ENCODE measurements at regions not wholly inside any gene's neighbourhood (a gene's known extent, or its start where the extent isn't known, plus 50 kb on each side); places are given as distances from the start of the nearest gene placed in this dataset.

GRCh38 chr21:39110431-39110830 lies 72.8 kb downstream of the PSMG1 start:
- H3K4me3 Mint-ChIP-seq, result no peak overlapping the region
- H3K27me3 Mint-ChIP-seq, result peaks cover 34 to 47% of the 10 kb centered on the region in 2 donors
- ATAC-seq (replicated peaks), result no peak
- no peak overlapping the region for H3K27ac Mint-ChIP-seq
- H3K36me3 Mint-ChIP-seq (ENCODE audit: insufficient read depth), result no peaks in the 10 kb centered on the region
- H3K4me1 Mint-ChIP-seq (ENCODE audit: low read depth in 2 of 2), result no peaks in the 10 kb centered on the region
- no peak for DNase-seq
- H3K9me3 Mint-ChIP-seq, result no peaks in the 10 kb centered on the region

GRCh38 chr21:39109596-39110210 lies 73.5 kb downstream of the PSMG1 start:
- Mint-ChIP-seq H3K36me3 (ENCODE audit: insufficient read depth) (no peaks in the 10 kb centered on the region), H3K4me3 (no peak overlapping the region), H3K9me3 (no peaks in the 10 kb centered on the region), H3K27me3 (peaks cover 38 to 41% of the 10 kb centered on the region in 2 donors), H3K27ac (no peak overlapping the region), H3K4me1 (ENCODE audit: low read depth in 2 of 2) (no peaks in the 10 kb centered on the region)
- DNase-seq (no peak), ATAC-seq (replicated peaks) (no peak)

- Mint-ChIP-seq H3K4me3 (no peak overlapping the region), H3K27me3 (peaks cover 42 to 45% of the 10 kb centered on the region in 2 donors)
- ATAC-seq (replicated peaks), result no peak
These were observed 74.1 kb downstream of the PSMG1 start for GRCh38 chr21:39109163-39109530.

GRCh38 chr21:39108291-39109162 lies 74.7 kb downstream of the PSMG1 start:
- Mint-ChIP-seq H3K27ac (no peak overlapping the region), H3K27me3 (peaks cover 48 to 51% of the 10 kb centered on the region in 2 donors), H3K4me3 (no peak overlapping the region), H3K9me3 (no peaks in the 10 kb centered on the region), H3K4me1 (ENCODE audit: low read depth in 2 of 2) (no peaks in the 10 kb centered on the region), H3K36me3 (ENCODE audit: insufficient read depth) (no peaks in the 10 kb centered on the region)
- no peak for ATAC-seq (replicated peaks)
- no peak for DNase-seq

More at GRCh38 chr21:39109163-39109530, 74.1 kb downstream of the PSMG1 start:
- no peaks in the 10 kb centered on the region for H3K36me3 Mint-ChIP-seq (ENCODE audit: insufficient read depth)
- no peak for DNase-seq
- H3K27ac Mint-ChIP-seq, result no peak overlapping the region
- no peaks in the 10 kb centered on the region for H3K4me1 Mint-ChIP-seq (ENCODE audit: low read depth in 2 of 2)
- no peaks in the 10 kb centered on the region for H3K9me3 Mint-ChIP-seq

- no peak for DNase-seq
- no peaks in the 10 kb centered on the region for H3K4me1 Mint-ChIP-seq (ENCODE audit: low read depth in 2 of 2)
- H3K4me3 Mint-ChIP-seq, result no peak overlapping the region
- ATAC-seq (replicated peaks), result no peak
- no peaks in the 10 kb centered on the region for H3K36me3 Mint-ChIP-seq (ENCODE audit: insufficient read depth)
- no peaks in the 10 kb centered on the region for H3K9me3 Mint-ChIP-seq
- H3K27ac Mint-ChIP-seq, result no peak overlapping the region
- peaks cover 56 to 59% of the 10 kb centered on the region in 2 donors for H3K27me3 Mint-ChIP-seq
These were observed 75.5 kb downstream of the PSMG1 start for GRCh38 chr21:39107739-39108138.

- H3K27ac Mint-ChIP-seq, result no peak overlapping the region
- no peaks in the 10 kb centered on the region for H3K9me3 Mint-ChIP-seq
- DNase-seq (no peak), ATAC-seq (replicated peaks) (no peak)
- H3K36me3 Mint-ChIP-seq (ENCODE audit: insufficient read depth), result no peaks in the 10 kb centered on the region
- H3K27me3 Mint-ChIP-seq, result peaks cover 56 to 61% of the 10 kb centered on the region in 2 donors
- H3K4me1 Mint-ChIP-seq (ENCODE audit: low read depth in 2 of 2), result no peaks in the 10 kb centered on the region
- no peak overlapping the region for H3K4me3 Mint-ChIP-seq
These were observed 76.3 kb downstream of the PSMG1 start for GRCh38 chr21:39106881-39107462.

- ATAC-seq (replicated peaks) (no peak), DNase-seq (no peak)
- Mint-ChIP-seq H3K27ac (no peak overlapping the region), H3K36me3 (ENCODE audit: insufficient read depth) (no peaks in the 10 kb centered on the region), H3K27me3 (peaks cover 61 to 65% of the 10 kb centered on the region in 2 donors), H3K4me3 (no peak overlapping the region), H3K9me3 (no peaks in the 10 kb centered on the region), H3K4me1 (ENCODE audit: low read depth in 2 of 2) (no peaks in the 10 kb centered on the region)
These were observed 77.4 kb downstream of the PSMG1 start for GRCh38 chr21:39105836-39106235.

- Mint-ChIP-seq H3K27ac (no peak overlapping the region), H3K4me3 (no peak overlapping the region), H3K36me3 (ENCODE audit: insufficient read depth) (no peaks in the 10 kb centered on the region), H3K4me1 (ENCODE audit: low read depth in 2 of 2) (no peaks in the 10 kb centered on the region), H3K27me3 (peaks cover 61 to 67% of the 10 kb centered on the region in 2 donors), H3K9me3 (no peaks in the 10 kb centered on the region)
- ATAC-seq (replicated peaks) (no peak), DNase-seq (no peak)
These were observed 77.9 kb downstream of the PSMG1 start for GRCh38 chr21:39105341-39105765.

GRCh38 chr21:39104911-39105310 lies 78.3 kb downstream of the PSMG1 start:
- no peaks in the 10 kb centered on the region for H3K4me1 Mint-ChIP-seq (ENCODE audit: low read depth in 2 of 2)
- H3K9me3 Mint-ChIP-seq, result no peaks in the 10 kb centered on the region
- DNase-seq (no peak), ATAC-seq (replicated peaks) (no peak)
- peaks cover 58 to 68% of the 10 kb centered on the region in 2 donors for H3K27me3 Mint-ChIP-seq
- no peaks in the 10 kb centered on the region for H3K36me3 Mint-ChIP-seq (ENCODE audit: insufficient read depth)
- no peak overlapping the region for H3K4me3 Mint-ChIP-seq
- H3K27ac Mint-ChIP-seq, result no peak overlapping the region

GRCh38 chr21:39103689-39104088 lies 79.6 kb downstream of the PSMG1 start:
- no peak for ATAC-seq (replicated peaks)
- no peaks in the 10 kb centered on the region for H3K9me3 Mint-ChIP-seq
- no peak overlapping the region for H3K4me3 Mint-ChIP-seq
- no peak overlapping the region for H3K27ac Mint-ChIP-seq
- H3K36me3 Mint-ChIP-seq (ENCODE audit: insufficient read depth), result no peaks in the 10 kb centered on the region
- H3K4me1 Mint-ChIP-seq (ENCODE audit: low read depth in 2 of 2), result no peaks in the 10 kb centered on the region
- H3K27me3 Mint-ChIP-seq, result peaks cover 46 to 60% of the 10 kb centered on the region in 2 donors
- no peak for DNase-seq

GRCh38 chr21:39099859-39100258 lies 83.4 kb downstream of the PSMG1 start:
- DNase-seq, result no peak
- Mint-ChIP-seq H3K9me3 (no peaks in the 10 kb centered on the region), H3K36me3 (ENCODE audit: insufficient read depth) (peaks cover 3% of the 10 kb centered on the region), H3K4me3 (no peak overlapping the region), H3K27ac (no peak overlapping the region), H3K27me3 (peaks cover 30 to 35% of the 10 kb centered on the region in 2 donors), H3K4me1 (ENCODE audit: low read depth in 2 of 2) (no peaks in the 10 kb centered on the region)
- no peak for ATAC-seq (replicated peaks)

- ATAC-seq (replicated peaks), result no peak
- H3K27me3 Mint-ChIP-seq, result peaks cover 27% of the 10 kb centered on the region in 2 donors
- H3K36me3 Mint-ChIP-seq (ENCODE audit: insufficient read depth), result peaks cover 3% of the 10 kb centered on the region
- no peaks in the 10 kb centered on the region for H3K4me1 Mint-ChIP-seq (ENCODE audit: low read depth in 2 of 2)
- DNase-seq, result no peak
- no peaks in the 10 kb centered on the region for H3K9me3 Mint-ChIP-seq
- no peak overlapping the region for H3K27ac Mint-ChIP-seq
- no peak overlapping the region for H3K4me3 Mint-ChIP-seq
These were observed 84.5 kb downstream of the PSMG1 start for GRCh38 chr21:39098696-39099200.

GRCh38 chr21:39097981-39098380 lies 85.3 kb downstream of the PSMG1 start:
- H3K27ac Mint-ChIP-seq, result no peak overlapping the region
- ATAC-seq (replicated peaks), result no peak

More at GRCh38 chr21:39097981-39098380, 85.3 kb downstream of the PSMG1 start:
- Mint-ChIP-seq H3K27me3 (peaks cover 19 to 20% of the 10 kb centered on the region in 2 donors), H3K36me3 (ENCODE audit: insufficient read depth) (peaks cover 3% of the 10 kb centered on the region), H3K9me3 (no peaks in the 10 kb centered on the region), H3K4me3 (no peak overlapping the region), H3K4me1 (ENCODE audit: low read depth in 2 of 2) (no peaks in the 10 kb centered on the region)
- DNase-seq, result no peak
